PC-9 (cell line): ENCODE measurements at regions not wholly inside any gene's neighbourhood (a gene's known extent, or its start where the extent isn't known, plus 50 kb on each side); places are given as distances from the start of the nearest gene placed in this dataset.
"Not testable (repeated sequence)": the region's sequence is repeated elsewhere in the genome, so short reads cannot be mapped to it uniquely, and the experiment has no call there.

Source experiments
- BruUV-seq: library from RNA; stranded (reverse); fragments of 400-500 nt; replicated peaks from 2 replicates; lab custom pipeline; 2021; lab: Mats Ljungman, UMichigan
- CTCF ChIA-PET: fragments of 300-600 bp; sonication (Branson Sonifier 250); formaldehyde crosslinking; loops from one replicate; lab custom pipeline; 2022; ENCODE audit warnings: antibody characterized with exemption; lab: Charles Lee
- POLR2A ChIA-PET: fragments of 300-600 bp; sonication (Branson Sonifier 250); formaldehyde crosslinking; loops from one replicate; lab custom pipeline; 2022; ENCODE audit warnings: antibody characterized with exemption; ENCODE audit not compliant: unreplicated experiment; lab: Charles Lee
- DNase-seq, 2 experiments: peaks; one replicate each; pipeline versions ENCODE4 v3.0.0 to v3.0.0-alpha.2; 2015 to 2022; ENCODE audit warnings: mixed read lengths in 1 of 2
- H2AFZ ChIP-seq: fragments of 200-600 bp; sonication (generic); 2 replicates; pipeline ENCODE4 v1.8.1; 2017; ENCODE audit warnings: antibody characterized with exemption
- H3F3A ChIP-seq: fragments of 200-600 bp; sonication (generic); 2 replicates; pipeline ENCODE4 v1.8.1; 2017; ENCODE audit warnings: antibody characterized with exemption, mild to moderate bottlenecking, low read depth; ENCODE audit not compliant: insufficient read depth
- H3K27ac ChIP-seq: fragments of 200-600 bp; sonication (generic); 2 replicates; pipeline ENCODE4 v1.6.1; 2016; ENCODE audit warnings: mixed run types
- H3K27me3 ChIP-seq: fragments of 200-600 bp; sonication (generic); 2 replicates; pipeline ENCODE4 v1.6.1; 2016; ENCODE audit warnings: low read depth, mixed run types; ENCODE audit not compliant: insufficient read depth
- H3K36me3 ChIP-seq: fragments of 200-600 bp; sonication (generic); 2 replicates; pipeline ENCODE4 v1.6.1; 2016; ENCODE audit warnings: low read depth, mixed run types
- H3K4me1 ChIP-seq: fragments of 200-600 bp; sonication (generic); replicated peaks from 2 replicates; pipeline ENCODE4 v1.6.1; 2016; ENCODE audit warnings: mixed run types; ENCODE audit not compliant: insufficient read depth
- H3K4me2 ChIP-seq: fragments of 200-600 bp; sonication (generic); 2 replicates; pipeline ENCODE4 v1.6.1; 2017; ENCODE audit warnings: mixed run types
- H3K4me3 ChIP-seq: fragments of 200-600 bp; sonication (generic); 2 replicates; pipeline ENCODE4 v1.6.1; 2016; ENCODE audit warnings: mixed run types
- H3K79me2 ChIP-seq: fragments of 200-600 bp; sonication (generic); 2 replicates; pipeline ENCODE4 v1.6.1; 2017; ENCODE audit warnings: low read depth, mixed run types
- H3K9me2 ChIP-seq: fragments of 200-600 bp; sonication (generic); 2 replicates; pipeline ENCODE4 v1.8.1; 2017; ENCODE audit warnings: mild to moderate bottlenecking; ENCODE audit not compliant: insufficient read depth
- H3K9me3 ChIP-seq: fragments of 200-600 bp; sonication (generic); 2 replicates; pipeline ENCODE4 v1.8.1; 2016; ENCODE audit warnings: low read depth; ENCODE audit not compliant: insufficient read depth
- H4K20me1 ChIP-seq: fragments of 200-600 bp; sonication (generic); 2 replicates; pipeline ENCODE4 v1.8.1; 2017; ENCODE audit not compliant: insufficient read depth
- EZH2 ChIP-seq: fragments of 200-600 bp; sonication (generic); IDR thresholded peaks from 2 replicates; pipeline ENCODE4 v1.8.0; 2017; ENCODE audit warnings: antibody characterized with exemption, low read depth
- intact Hi-C: fragments of 100-400 bp; cut with micrococcal nuclease; formaldehyde crosslinking; loops from one replicate; pipeline ENCODE4 v1.10.0; 2022; ENCODE audit not compliant: unreplicated experiment
- TF ChIP-seq, protein P1 (sequence below): fragments of 200-600 bp; sonication (generic); conservative IDR thresholded peaks from 2 replicates; pipeline ENCODE4 v1.6.1; 2017; ENCODE audit warnings: mixed run types, antibody characterized with exemption, mild to moderate bottlenecking, moderate library complexity

DNA sequence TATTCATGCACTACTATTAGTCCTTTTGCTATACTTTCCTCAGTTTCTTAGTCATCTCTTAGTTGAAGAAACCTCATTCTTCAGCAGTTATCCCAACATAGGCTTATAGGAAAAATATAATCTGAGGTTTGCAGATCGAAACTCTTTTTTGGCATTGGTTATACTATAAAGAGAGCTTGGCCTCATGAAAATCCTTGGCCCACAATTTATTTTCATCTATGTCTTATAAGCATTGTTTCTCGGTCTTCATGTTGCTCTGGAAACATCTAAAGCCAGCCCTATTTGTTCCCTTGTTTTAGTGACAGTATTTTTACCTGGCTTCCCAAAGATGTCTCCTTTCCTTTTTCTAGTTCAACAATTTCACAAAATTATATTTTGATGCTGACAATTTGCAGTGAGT, 345.1 kb upstream of the PRKCQ start:
- BruUV-seq: no TSS peak
- intact Hi-C loops: no loop called here

DNA sequence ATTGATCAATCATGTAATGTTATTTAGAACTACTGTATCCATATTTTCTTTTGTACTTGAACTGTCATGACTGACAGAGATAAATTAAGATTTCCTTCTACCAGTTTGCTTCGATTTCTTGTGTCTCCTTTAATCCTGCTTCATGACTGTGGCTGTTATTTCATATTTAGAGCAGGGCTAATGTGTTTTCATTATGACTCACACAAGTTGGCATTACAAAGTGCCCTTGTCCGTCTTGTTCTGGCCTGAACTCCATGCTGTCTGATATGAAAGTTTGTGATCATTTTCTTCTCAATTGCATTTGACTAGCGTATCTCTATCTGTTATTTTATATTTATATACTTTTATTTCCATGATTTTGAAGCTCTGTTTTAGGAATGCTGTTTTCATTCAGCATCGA, 344.1 kb upstream of the PRKCQ start:
- Histone ChIP-seq H3K4me3 (no peak overlapping the region), H4K20me1 (no peaks in the 10 kb centered on the region), H3K27me3 (no peaks in the 10 kb centered on the region), H3K9me3 (no peaks in the 10 kb centered on the region), H3K27ac (no peak overlapping the region), H3F3A (no peaks in the 10 kb centered on the region), H3K4me1 (no peaks in the 10 kb centered on the region), H3K9me2 (no peaks in the 10 kb centered on the region), H3K4me2 (no peak overlapping the region), H3K79me2 (no peaks in the 10 kb centered on the region), H3K36me3 (no peaks in the 10 kb centered on the region), H2AFZ (no peak overlapping the region)
- ChIA-PET CTCF (no interaction called here), POLR2A (no interaction called here)
- TF ChIP-seq, protein P1, sequence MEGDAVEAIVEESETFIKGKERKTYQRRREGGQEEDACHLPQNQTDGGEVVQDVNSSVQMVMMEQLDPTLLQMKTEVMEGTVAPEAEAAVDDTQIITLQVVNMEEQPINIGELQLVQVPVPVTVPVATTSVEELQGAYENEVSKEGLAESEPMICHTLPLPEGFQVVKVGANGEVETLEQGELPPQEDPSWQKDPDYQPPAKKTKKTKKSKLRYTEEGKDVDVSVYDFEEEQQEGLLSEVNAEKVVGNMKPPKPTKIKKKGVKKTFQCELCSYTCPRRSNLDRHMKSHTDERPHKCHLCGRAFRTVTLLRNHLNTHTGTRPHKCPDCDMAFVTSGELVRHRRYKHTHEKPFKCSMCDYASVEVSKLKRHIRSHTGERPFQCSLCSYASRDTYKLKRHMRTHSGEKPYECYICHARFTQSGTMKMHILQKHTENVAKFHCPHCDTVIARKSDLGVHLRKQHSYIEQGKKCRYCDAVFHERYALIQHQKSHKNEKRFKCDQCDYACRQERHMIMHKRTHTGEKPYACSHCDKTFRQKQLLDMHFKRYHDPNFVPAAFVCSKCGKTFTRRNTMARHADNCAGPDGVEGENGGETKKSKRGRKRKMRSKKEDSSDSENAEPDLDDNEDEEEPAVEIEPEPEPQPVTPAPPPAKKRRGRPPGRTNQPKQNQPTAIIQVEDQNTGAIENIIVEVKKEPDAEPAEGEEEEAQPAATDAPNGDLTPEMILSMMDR: no peak
- TF ChIP-seq EZH2: no peak
- intact Hi-C loops: no loop called here
- no TSS peak for BruUV-seq
- no peak for DNase-seq

More for the DNA sequence above, 345.1 kb upstream of the PRKCQ start:
- H3F3A ChIP-seq: no peaks in the 10 kb centered on the region
- no peaks in the 10 kb centered on the region for H3K27me3 ChIP-seq
- no peaks in the 10 kb centered on the region for H4K20me1 ChIP-seq
- H3K9me2 ChIP-seq: no peaks in the 10 kb centered on the region
- POLR2A ChIA-PET: no interaction called here
- CTCF ChIA-PET: no interaction called here
- no peak overlapping the region for H2AFZ ChIP-seq
- no peak for TF ChIP-seq EZH2
- TF ChIP-seq, protein P1: no peak
- H3K36me3 ChIP-seq: no peaks in the 10 kb centered on the region
- no peak overlapping the region for H3K4me3 ChIP-seq
- no peak for DNase-seq
- H3K27ac ChIP-seq: no peak overlapping the region
- H3K4me1 ChIP-seq: no peaks in the 10 kb centered on the region
- H3K4me2 ChIP-seq: no peak overlapping the region
- no peaks in the 10 kb centered on the region for H3K79me2 ChIP-seq
- H3K9me3 ChIP-seq: no peaks in the 10 kb centered on the region

- POLR2A ChIA-PET: interaction anchor here (0.6 kb wide), 1 partner anchor 243 kb away, joined by 13 read pairs; no protein-coding TSS in a partner anchor
- not testable (repeated sequence) for BruUV-seq, H3K9me2 ChIP-seq
Measured at GRCh38 chr10:6921026-6921425, 340.9 kb upstream of the PRKCQ start.

More at GRCh38 chr10:6921026-6921425, 340.9 kb upstream of the PRKCQ start:
- H2AFZ ChIP-seq, H3K4me3 ChIP-seq, intact Hi-C loops, H3K27ac ChIP-seq, H4K20me1 ChIP-seq, H3F3A ChIP-seq, DNase-seq, H3K79me2 ChIP-seq, H3K9me3 ChIP-seq, H3K36me3 ChIP-seq, H3K27me3 ChIP-seq, H3K4me2 ChIP-seq, H3K4me1 ChIP-seq, CTCF ChIA-PET: not testable (repeated sequence)
